H1 (cell line): ENCODE measurements at regions not wholly inside any gene's neighbourhood (a gene's known extent, or its start where the extent isn't known, plus 50 kb on each side); places are given as distances from the start of the nearest gene placed in this dataset.

Source experiments
- CTCF ChIA-PET: fragments of 300-600 bp; sonication (Branson Sonifier 250); formaldehyde crosslinking; loops from one replicate; lab custom pipeline; 2021; ENCODE audit not compliant: partially characterized antibody; lab: Charles Lee
- POLR2A ChIA-PET: fragments of 300-600 bp; sonication (Branson Sonifier 250); formaldehyde crosslinking; loops from one replicate; lab custom pipeline; 2021; ENCODE audit warnings: inconsistent platforms; ENCODE audit not compliant: partially characterized antibody; lab: Charles Lee
- DNase-seq, 2 experiments: peaks; one replicate each; pipeline versions ENCODE4 v3.0.0 to v3.0.0-alpha.2; 2010 to 2022; ENCODE audit warnings: low spot score in 2 of 2, low read depth in 1 of 2, mixed read lengths in 1 of 2
- FAIRE-seq: peaks from 2 replicates; lab custom pipeline; 2011; peaks lifted over from hg19 to GRCh38; lab: Jason Lieb, UNC
- H2AFZ ChIP-seq: 2 replicates; pipeline ENCODE4 v1.8.1; 2012; ENCODE audit warnings: low read length, inconsistent platforms
- H2AK5ac ChIP-seq: 2 replicates; pipeline ENCODE4 v1.6.1; 2013; ENCODE audit warnings: low read depth, low read length
- H2BK120ac ChIP-seq: replicated peaks from 2 replicates; pipeline ENCODE3; 2013; ENCODE audit warnings: low read depth, low read length, inconsistent platforms
- H2BK12ac ChIP-seq: 2 replicates; pipeline ENCODE4 v1.6.1; 2013; ENCODE audit warnings: low read depth, low read length
- H2BK15ac ChIP-seq: 2 replicates; pipeline ENCODE4 v1.6.1; 2013; ENCODE audit warnings: low read length
- H2BK20ac ChIP-seq: 2 replicates; pipeline ENCODE4 v1.6.1; 2013; ENCODE audit warnings: low read length
- H2BK5ac ChIP-seq: 2 replicates; pipeline ENCODE4 v1.6.1; 2013; ENCODE audit warnings: low read depth, low read length
- H3K14ac ChIP-seq: 2 replicates; pipeline ENCODE4 v1.6.1; 2013; ENCODE audit warnings: inconsistent platforms; ENCODE audit not compliant: insufficient read length
- H3K18ac ChIP-seq: 2 replicates; pipeline ENCODE4 v1.6.1; 2013; ENCODE audit warnings: low read length; ENCODE audit errors: extremely low read depth
- H3K23ac ChIP-seq: 2 replicates; pipeline ENCODE4 v1.6.1; 2013; ENCODE audit warnings: inconsistent platforms; ENCODE audit not compliant: insufficient read length
- H3K23me2 ChIP-seq: 2 replicates; pipeline ENCODE4 v1.6.1; 2013; ENCODE audit warnings: low read depth, low read length
- H3K27ac ChIP-seq: 2 replicates; pipeline ENCODE4 v1.6.1; 2011; ENCODE audit warnings: low read depth, low read length, inconsistent platforms
- H3K27me3 ChIP-seq, 4 experiments: replicated peaks in 1 of 4; 1 replicate in 1 of 4; 2 replicates in 3 of 4; pipeline versions ENCODE4 v1.6.1 to v1.8.1; 2011 to 2013; ENCODE audit warnings: low read length in 3 of 4, mild to moderate bottlenecking in 3 of 4, inconsistent platforms in 2 of 4, mixed read lengths in 2 of 4, moderate library complexity in 1 of 4; ENCODE audit not compliant: control insufficient read depth in 3 of 4, insufficient read depth in 3 of 4; ENCODE audit errors: extremely low read depth in 1 of 4
- H3K36me3 ChIP-seq, 4 experiments: 2 replicates each; pipeline versions ENCODE4 v1.6.1 to v1.8.1; 2011 to 2013; ENCODE audit warnings: mild to moderate bottlenecking in 4 of 4, low read length in 3 of 4, moderate library complexity in 2 of 4, control low read depth in 1 of 4, inconsistent platforms in 1 of 4; ENCODE audit not compliant: insufficient read depth in 4 of 4, control insufficient read depth in 2 of 4
- H3K4ac ChIP-seq: replicated peaks from 2 replicates; pipeline ENCODE3; 2013; ENCODE audit warnings: low read length, low read depth, mixed read lengths, inconsistent platforms; ENCODE audit not compliant: insufficient read length
- H3K4me1 ChIP-seq, 4 experiments: replicated peaks in 1 of 4; 1 replicate in 1 of 4; 2 replicates in 3 of 4; pipeline versions ENCODE4 v1.6.1 to v1.8.1; 2011 to 2013; ENCODE audit warnings: low read length in 3 of 4, inconsistent platforms in 2 of 4, mixed read lengths in 1 of 4; ENCODE audit not compliant: insufficient read depth in 4 of 4, control insufficient read depth in 3 of 4
- H3K4me2 ChIP-seq, 2 experiments: 2 replicates each; pipeline versions ENCODE4 v1.6.1 to v1.8.1; 2011 to 2013; ENCODE audit warnings: low read depth in 2 of 2, low read length in 2 of 2, control low read depth in 1 of 2, inconsistent platforms in 1 of 2, mild to moderate bottlenecking in 1 of 2; ENCODE audit not compliant: insufficient read depth in 1 of 2
- H3K4me3 ChIP-seq, 4 experiments: fragments of 200-600, 300-600 bp in 1 of 4; sonication (generic), shearing (Covaris generic), sonication (Bioruptor Twin) in 1 of 4; 2 replicates each; pipeline versions ENCODE4 v1.5.1 to v1.8.1; 2011 to 2016; ENCODE audit warnings: low read length in 4 of 4, low read depth in 3 of 4, control low read depth in 2 of 4, inconsistent platforms in 2 of 4, mild to moderate bottlenecking in 2 of 4, mixed read lengths in 1 of 4, moderate library complexity in 1 of 4; ENCODE audit not compliant: insufficient read depth in 2 of 4; ENCODE audit errors: extremely low read depth in 1 of 4
- H3K56ac ChIP-seq: replicated peaks from 2 replicates; pipeline ENCODE3; 2013; ENCODE audit warnings: low read depth, mild to moderate bottlenecking, mixed read lengths, low read length, inconsistent platforms; ENCODE audit not compliant: insufficient read length
- H3K79me1 ChIP-seq: 2 replicates; pipeline ENCODE4 v1.6.1; 2013; ENCODE audit warnings: low read depth, low read length, control low read depth
- H3K79me2 ChIP-seq, 2 experiments: 2 replicates each; pipeline versions ENCODE4 v1.6.1 to v1.8.1; 2012 to 2013; ENCODE audit warnings: low read length in 2 of 2, mild to moderate bottlenecking in 2 of 2, inconsistent platforms in 1 of 2; ENCODE audit not compliant: insufficient read depth in 2 of 2, control insufficient read depth in 1 of 2
- H3K9ac ChIP-seq, 4 experiments: replicated peaks in 1 of 4; 1 replicate in 1 of 4; 2 replicates in 3 of 4; pipeline versions ENCODE4 v1.6.1 to v1.8.1; 2011 to 2013; ENCODE audit warnings: low read depth in 3 of 4, low read length in 3 of 4, control low read depth in 2 of 4, mild to moderate bottlenecking in 2 of 4, moderate library complexity in 2 of 4, inconsistent platforms in 1 of 4; ENCODE audit errors: extremely low read depth in 1 of 4
- H3K9me3 ChIP-seq, 2 experiments: 2 replicates each; pipeline versions ENCODE4 v1.6.1 to v1.8.1; 2012 to 2013; ENCODE audit warnings: mild to moderate bottlenecking in 2 of 2, moderate library complexity in 2 of 2, control low read depth in 1 of 2, inconsistent platforms in 1 of 2, low read depth in 1 of 2, low read length in 1 of 2, mixed read lengths in 1 of 2; ENCODE audit not compliant: insufficient read depth in 2 of 2
- H4K20me1 ChIP-seq, 2 experiments: replicated peaks in 1 of 2; 2 replicates each; pipeline versions ENCODE3 to v1.8.1; 2011 to 2013; ENCODE audit warnings: inconsistent platforms in 2 of 2, low read length in 2 of 2, mild to moderate bottlenecking in 1 of 2; ENCODE audit not compliant: insufficient read depth in 2 of 2, control insufficient read depth in 1 of 2
- H4K5ac ChIP-seq: 2 replicates; pipeline ENCODE4 v1.6.1; 2013; ENCODE audit warnings: low read length, low read depth, mixed read lengths, inconsistent platforms; ENCODE audit not compliant: insufficient read length
- H4K8ac ChIP-seq: 2 replicates; pipeline ENCODE4 v1.8.0; 2013; ENCODE audit warnings: mild to moderate bottlenecking, moderate library complexity, low read length, inconsistent platforms; ENCODE audit not compliant: insufficient read depth; ENCODE audit errors: extremely low read depth
- H4K91ac ChIP-seq: replicated peaks from 2 replicates; pipeline ENCODE3; 2013; ENCODE audit warnings: low read length, mixed read lengths, inconsistent platforms; ENCODE audit not compliant: insufficient read length
- HDAC2 ChIP-seq, 2 experiments: fragments of 300-600 bp in 1 of 2; sonication (generic) in 1 of 2; IDR thresholded peaks; 2 replicates each; pipeline ENCODE4 v1.6.1; 2011 to 2012; ENCODE audit warnings: low read depth in 2 of 2, low read length in 2 of 2, mild to moderate bottlenecking in 2 of 2, moderate library complexity in 2 of 2, borderline replicate concordance in 1 of 2, inconsistent platforms in 1 of 2
- JUND ChIP-seq: IDR thresholded peaks from 2 replicates; pipeline ENCODE4 v1.6.1; 2011; ENCODE audit warnings: mild to moderate bottlenecking, improper control_type of control experiment, low read length
- WGBS, 2 experiments: shearing (Covaris generic) in 1 of 2; methylation state at CpG; one replicate each; pipeline versions ENCODE4 v1.1.6 to v1.1.7; 2013 to 2015; ENCODE audit warnings: low lambda C conversion rate in 2 of 2, mixed read lengths in 2 of 2, inconsistent platforms in 1 of 2, low coverage in 1 of 2, missing lambda C conversion rate in 1 of 2; ENCODE audit not compliant: insufficient replicate concordance in 2 of 2, insufficient coverage in 1 of 2, insufficient read length in 1 of 2; ENCODE audit errors: extremely low coverage in 1 of 2, missing lambda C conversion rate in 1 of 2; 5-methylcytosine and 5-hydroxymethylcytosine counted together

- no peak overlapping the region for H3K4me3 ChIP-seq
- TF ChIP-seq HDAC2 (IDR thresholded peaks at IDR 0.05; ENCODE audit: borderline replicate concordance in 1 of 2, low read depth in 2 of 2, low read length in 2 of 2) (no peak), JUND (no peak)
- FAIRE-seq = no peak
These were observed 388.7 kb upstream of the RNF32 start for GRCh38 chr7:156251861-156252260.

More at GRCh38 chr7:156251861-156252260, 388.7 kb upstream of the RNF32 start:
- no peak overlapping the region for H4K91ac ChIP-seq
- H3K4me2 ChIP-seq = no peak overlapping the region
- H3K23ac ChIP-seq = no peak overlapping the region
- no peak overlapping the region for H3K27ac ChIP-seq
- no peak for DNase-seq
- no peak overlapping the region for H3K56ac ChIP-seq
- H4K20me1 ChIP-seq = no peaks in the 10 kb centered on the region
- no peaks in the 10 kb centered on the region for H3K36me3 ChIP-seq
- no peak overlapping the region for H3K4ac ChIP-seq
- no peak overlapping the region for H2AFZ ChIP-seq
- H4K5ac ChIP-seq = no peak overlapping the region
- no peak overlapping the region for H3K9ac ChIP-seq
- H3K79me2 ChIP-seq = no peaks in the 10 kb centered on the region
- H2BK5ac ChIP-seq = no peak overlapping the region
- no peak overlapping the region for H3K14ac ChIP-seq
- no peak overlapping the region for H2BK15ac ChIP-seq
- no peak overlapping the region for H3K18ac ChIP-seq
- no peaks in the 10 kb centered on the region for H3K4me1 ChIP-seq
- no peak overlapping the region for H2AK5ac ChIP-seq
- H2BK20ac ChIP-seq = no peak overlapping the region
- POLR2A ChIA-PET = no interaction called here
- H3K79me1 ChIP-seq = no peaks in the 10 kb centered on the region
- no peak overlapping the region for H2BK12ac ChIP-seq
- no peaks in the 10 kb centered on the region for H3K27me3 ChIP-seq
- no peak overlapping the region for H2BK120ac ChIP-seq
- CTCF ChIA-PET = interaction anchor here (1.1 kb wide), 1 partner anchor 95 kb away, joined by 3 read pairs; no protein-coding TSS in a partner anchor
- H3K9me3 ChIP-seq = no peaks in the 10 kb centered on the region
- no peaks in the 10 kb centered on the region for H3K23me2 ChIP-seq
- H4K8ac ChIP-seq = no peak overlapping the region
- 92% methylated on average over 9 of the region's 9 CpGs; no CpG with 5 or more reads in 1 of the 2 experiments for WGBS, 2 experiments
